GM19043 (cell line): ENCODE measurements at regions not wholly inside any gene's neighbourhood (a gene's known extent, or its start where the extent isn't known, plus 50 kb on each side); places are given as distances from the start of the nearest gene placed in this dataset.
"Not testable (repeated sequence)": the region's sequence is repeated elsewhere in the genome, so short reads cannot be mapped to it uniquely, and the experiment has no call there.

Experiments used
- ATAC-seq: cut with Tn5 transposase; IDR thresholded peaks from one replicate; pipeline ENCODE4 v1.9.1; 2021; ENCODE audit warnings: low read depth; ENCODE audit not compliant: unreplicated experiment

GRCh38 chr2:359047-359446 lies 71.2 kb upstream of the ALKAL2 start:
- ATAC-seq, result no peak

- no peak for ATAC-seq
Measured at GRCh38 chr2:357811-358210, 69.9 kb upstream of the ALKAL2 start.

GRCh38 chr2:356304-356703 lies 68.4 kb upstream of the ALKAL2 start:
- not testable (repeated sequence) for ATAC-seq

GRCh38 chr2:355773-356172 lies 67.9 kb upstream of the ALKAL2 start:
- no peak for ATAC-seq

GRCh38 chr2:352696-353095 lies 64.8 kb upstream of the ALKAL2 start:
- no peak for ATAC-seq

GRCh38 chr2:349390-349789 lies 61.5 kb upstream of the ALKAL2 start:
- ATAC-seq, result no peak

GRCh38 chr2:348361-348916 lies 60.5 kb upstream of the ALKAL2 start:
- ATAC-seq, result no peak

- no peak for ATAC-seq
Measured at GRCh38 chr2:344811-345210, 56.9 kb upstream of the ALKAL2 start.

- ATAC-seq, result no peak
Measured at GRCh38 chr2:343355-343754, 55.5 kb upstream of the ALKAL2 start.

GRCh38 chr2:341912-342311 lies 54.0 kb upstream of the ALKAL2 start:
- no peak for ATAC-seq

GRCh38 chr2:341017-341542 lies 53.2 kb upstream of the ALKAL2 start:
- no peak for ATAC-seq
